ENCODE measurements at regions not wholly inside any gene's neighbourhood (a gene's known extent, or its start where the extent isn't known, plus 50 kb on each side); places are given as distances from the start of the nearest gene placed in this dataset.
A peak's percentile ranks its signal among the peaks of the same experiment; 100 is the strongest.

- DNase-seq (ENCODE audit: low read depth): no peak
- ChIA-PET CTCF (no interaction called here), POLR2A (interaction anchor here (0.6 kb wide), 2 partner anchors 49 to 232 kb away, joined by 5 to 9 read pairs; no protein-coding TSS in a partner anchor)
- no peak for TF ChIP-seq CTCF (IDR thresholded peaks at IDR 0.05; ENCODE audit: insufficient read depth, low read depth, low read length)
- no peaks in the 10 kb centered on the region for H3K36me3 ChIP-seq (ENCODE audit: control insufficient read depth, insufficient read depth, low read length)
- H3K27me3 ChIP-seq (ENCODE audit: control insufficient read depth, insufficient read depth, low read length): no peaks in the 10 kb centered on the region
- no peak overlapping the region for H3K4me3 ChIP-seq (ENCODE audit: low read depth, low read length)
Observed at GRCh38 chr1:221608835-221609320, 133.0 kb downstream of the DUSP10 start.

GRCh38 chr1:221611656-221612046, 130.2 kb downstream of the DUSP10 start:
- no peaks in the 10 kb centered on the region for H3K27me3 ChIP-seq (ENCODE audit: control insufficient read depth, insufficient read depth, low read length)
- no peak overlapping the region for H3K4me3 ChIP-seq (ENCODE audit: low read depth, low read length)
- no peaks in the 10 kb centered on the region for H3K36me3 ChIP-seq (ENCODE audit: control insufficient read depth, insufficient read depth, low read length)
- ChIA-PET CTCF (no interaction called here), POLR2A (no interaction called here)
- DNase-seq (ENCODE audit: low read depth): no peak
- no peak for TF ChIP-seq CTCF (IDR thresholded peaks at IDR 0.05; ENCODE audit: insufficient read depth, low read depth, low read length)

- CTCF ChIA-PET: no interaction called here
- H3K36me3 ChIP-seq (ENCODE audit: control insufficient read depth, insufficient read depth, low read length): no peaks in the 10 kb centered on the region
- no peak for TF ChIP-seq CTCF (IDR thresholded peaks at IDR 0.05; ENCODE audit: insufficient read depth, low read depth, low read length)
- no peak overlapping the region for H3K4me3 ChIP-seq (ENCODE audit: low read depth, low read length)
- POLR2A ChIA-PET: no interaction called here
- H3K27me3 ChIP-seq (ENCODE audit: control insufficient read depth, insufficient read depth, low read length): no peaks in the 10 kb centered on the region
- DNase-seq (ENCODE audit: low read depth): peak; percentile 76
Observed at GRCh38 chr1:221612047-221612777, 129.7 kb downstream of the DUSP10 start.

- DNase-seq (ENCODE audit: low read depth): no peak
- Histone ChIP-seq H3K4me3 (ENCODE audit: low read depth, low read length) (no peak overlapping the region), H3K27me3 (ENCODE audit: control insufficient read depth, insufficient read depth, low read length) (no peaks in the 10 kb centered on the region), H3K36me3 (ENCODE audit: control insufficient read depth, insufficient read depth, low read length) (no peaks in the 10 kb centered on the region)
- no peak for TF ChIP-seq CTCF (IDR thresholded peaks at IDR 0.05; ENCODE audit: insufficient read depth, low read depth, low read length)
- CTCF ChIA-PET: interaction anchor here (1.0 kb wide), 1 partner anchor 11 kb away, joined by 3 read pairs; no protein-coding TSS in a partner anchor
- POLR2A ChIA-PET: interaction anchor here (0.6 to 0.7 kb wide), 2 partner anchors 104 to 107 kb away, joined by 3 read pairs; no protein-coding TSS in a partner anchor
Observed at GRCh38 chr1:221620437-221621384, 121.2 kb downstream of the DUSP10 start.

- POLR2A ChIA-PET: interaction anchor here (0.7 kb wide), 1 partner anchor 106 kb away, joined by 3 read pairs; no protein-coding TSS in a partner anchor
- Histone ChIP-seq H3K4me3 (ENCODE audit: low read depth, low read length) (no peak overlapping the region), H3K36me3 (ENCODE audit: control insufficient read depth, insufficient read depth, low read length) (no peaks in the 10 kb centered on the region), H3K27me3 (ENCODE audit: control insufficient read depth, insufficient read depth, low read length) (no peaks in the 10 kb centered on the region)
- no peak for TF ChIP-seq CTCF (IDR thresholded peaks at IDR 0.05; ENCODE audit: insufficient read depth, low read depth, low read length)
- no peak for DNase-seq (ENCODE audit: low read depth)
- CTCF ChIA-PET: interaction anchor here (0.6 to 0.7 kb wide), 2 partner anchors 12 to 144 kb away, joined by 3 read pairs; no protein-coding TSS in a partner anchor
Observed at GRCh38 chr1:221621683-221622082, 120.2 kb downstream of the DUSP10 start.

Measured in BJ (cell line).